AG04450 (cell line): ENCODE measurements at regions not wholly inside any gene's neighbourhood (a gene's known extent, or its start where the extent isn't known, plus 50 kb on each side); places are given as distances from the start of the nearest gene placed in this dataset.
"Not testable (repeated sequence)": the region's sequence is repeated elsewhere in the genome, so short reads cannot be mapped to it uniquely, and the experiment has no call there.

Source experiments
- CTCF ChIA-PET: fragments of 300-600, 350-600 bp; formaldehyde crosslinking; extraction: SDS; loops from one replicate; lab custom pipeline; 2022; ENCODE audit warnings: antibody characterized with exemption, inconsistent platforms; lab: Charles Lee
- POLR2A ChIA-PET: fragments of 350-600 bp; formaldehyde crosslinking; extraction: SDS; loops from one replicate; lab custom pipeline; 2021; ENCODE audit warnings: antibody characterized with exemption, inconsistent platforms; lab: Yijun Ruan, JAX
- DNase-seq: peaks from one replicate; pipeline ENCODE4 v3.0.0-alpha.2; 2011; ENCODE audit warnings: low read depth, low spot score
- H3K27ac ChIP-seq: one replicate; pipeline ENCODE4 v1.5.1; 2012; ENCODE audit warnings: low read depth, low read length, control low read depth
- H3K27me3 ChIP-seq: one replicate; pipeline ENCODE4 v1.6.0; 2012; ENCODE audit warnings: low read length; ENCODE audit not compliant: control insufficient read depth, insufficient read depth
- H3K4me3 ChIP-seq: 2 replicates; pipeline ENCODE4 v1.5.1; 2011; ENCODE audit warnings: mild to moderate bottlenecking, low read depth, low read length, control low read depth
- H3K9me3 ChIP-seq: 2 replicates; pipeline ENCODE4 v1.5.1; 2012; ENCODE audit warnings: low read length; ENCODE audit not compliant: control insufficient read depth, insufficient read depth
- CTCF ChIP-seq: IDR thresholded peaks from 2 replicates; pipeline ENCODE4 v1.5.1; 2011; ENCODE audit warnings: low read depth, low read length, control low read depth, inconsistent platforms

GRCh38 chr16:76713191-76713590, 436.0 kb downstream of the CNTNAP4 start:
- ChIA-PET CTCF (no interaction called here), POLR2A (no interaction called here)
- Histone ChIP-seq H3K27ac (no peak overlapping the region), H3K27me3 (no peaks in the 10 kb centered on the region), H3K9me3 (no peaks in the 10 kb centered on the region), H3K4me3 (no peak overlapping the region)
- TF ChIP-seq CTCF: no peak
- no peak for DNase-seq

- H3K27me3 ChIP-seq, POLR2A ChIA-PET, H3K27ac ChIP-seq, DNase-seq, H3K9me3 ChIP-seq, H3K4me3 ChIP-seq: not testable (repeated sequence)
- CTCF ChIA-PET: interaction anchor here (0.5 to 1.8 kb wide), 2 partner anchors 9 to 455 kb away, joined by 3 to 6 read pairs; no protein-coding TSS in a partner anchor
These were observed 439.1 kb downstream of the CNTNAP4 start for GRCh38 chr16:76716251-76716650.

GRCh38 chr16:76724181-76724580, 447.0 kb downstream of the CNTNAP4 start:
- no peaks in the 10 kb centered on the region for H3K9me3 ChIP-seq
- no peak overlapping the region for H3K27ac ChIP-seq
- CTCF ChIA-PET: no interaction called here
- no peak for DNase-seq
- POLR2A ChIA-PET: no interaction called here
- H3K27me3 ChIP-seq: no peaks in the 10 kb centered on the region
- H3K4me3 ChIP-seq: no peak overlapping the region
- no peak for TF ChIP-seq CTCF

GRCh38 chr16:76729525-76729924, 452.3 kb downstream of the CNTNAP4 start:
- Histone ChIP-seq H3K9me3 (no peaks in the 10 kb centered on the region), H3K27me3 (no peaks in the 10 kb centered on the region), H3K4me3 (no peak overlapping the region), H3K27ac (no peak overlapping the region)
- POLR2A ChIA-PET: no interaction called here
- no peak for TF ChIP-seq CTCF
- CTCF ChIA-PET: no interaction called here
- DNase-seq: no peak

GRCh38 chr16:76732894-76733293, 455.7 kb downstream of the CNTNAP4 start:
- Histone ChIP-seq H3K9me3 (no peaks in the 10 kb centered on the region), H3K27me3 (no peaks in the 10 kb centered on the region), H3K4me3 (no peak overlapping the region), H3K27ac (no peak overlapping the region)
- DNase-seq: no peak
- TF ChIP-seq CTCF: no peak
- ChIA-PET POLR2A (no interaction called here), CTCF (no interaction called here)

- POLR2A ChIA-PET: no interaction called here
- Histone ChIP-seq H3K27ac (no peak overlapping the region), H3K27me3 (no peaks in the 10 kb centered on the region), H3K9me3 (no peaks in the 10 kb centered on the region), H3K4me3 (no peak overlapping the region)
- CTCF ChIA-PET: no interaction called here
- DNase-seq: no peak
- TF ChIP-seq CTCF: no peak
These were observed 449.4 kb upstream of the MON1B start for GRCh38 chr16:76741623-76742022.
